GM18505 (cell line): ENCODE measurements at regions not wholly inside any gene's neighbourhood (a gene's known extent, or its start where the extent isn't known, plus 50 kb on each side); places are given as distances from the start of the nearest gene placed in this dataset.

Experiments
- ATAC-seq: cut with Tn5 transposase; IDR thresholded peaks from one replicate; pipeline ENCODE4 v1.9.1; 2021; ENCODE audit not compliant: unreplicated experiment
- POLR2A ChIP-seq: IDR thresholded peaks from 4 replicates; pipeline ENCODE4 v1.6.1; 2011; ENCODE audit warnings: borderline replicate concordance; ENCODE audit not compliant: insufficient read depth, insufficient read length; ENCODE audit errors: extremely low read depth

DNA sequence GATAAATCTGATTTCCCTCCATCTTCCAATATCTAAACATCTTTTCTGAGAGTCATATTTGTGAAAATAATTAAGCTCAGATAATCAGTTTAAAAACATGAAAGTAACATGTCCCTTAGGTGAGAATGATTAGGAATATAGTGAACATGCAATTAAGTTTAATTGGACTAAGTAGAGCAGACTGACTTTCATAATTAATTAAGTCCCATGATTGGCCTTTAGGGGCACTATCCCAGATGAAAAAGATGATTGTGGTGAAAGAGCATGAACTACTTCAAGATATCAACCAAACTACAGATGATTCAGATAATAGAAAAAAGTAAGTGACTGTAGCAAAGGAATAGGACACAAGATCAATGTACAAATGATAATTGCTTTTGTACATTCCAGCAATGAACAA is 758.8 kb downstream of the STIM2 start:
- TF ChIP-seq POLR2A: no peak
- no peak for ATAC-seq

GRCh38 chr4:27620886-27621285 is 760.2 kb downstream of the STIM2 start:
- no peak for ATAC-seq
- TF ChIP-seq POLR2A: no peak

DNA sequence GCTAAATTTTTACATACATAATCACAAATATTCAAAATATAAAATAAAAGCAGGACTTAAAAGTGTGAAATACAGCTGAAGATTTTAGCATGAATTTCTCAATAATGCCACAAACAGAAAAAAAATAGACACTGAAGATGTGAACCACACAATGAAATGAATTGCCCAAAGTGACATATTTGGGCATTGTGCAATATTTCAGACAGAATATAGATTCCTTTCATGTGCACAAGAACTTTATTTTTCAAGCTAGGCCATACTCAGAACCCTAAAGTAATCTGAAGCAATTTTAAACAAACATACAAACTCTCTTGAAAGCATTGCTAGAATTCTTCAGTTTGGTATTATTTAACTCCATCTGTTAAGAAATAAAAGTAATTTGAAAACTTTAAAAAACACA is 764.1 kb downstream of the STIM2 start:
- no peak for ATAC-seq
- TF ChIP-seq POLR2A: no peak

DNA sequence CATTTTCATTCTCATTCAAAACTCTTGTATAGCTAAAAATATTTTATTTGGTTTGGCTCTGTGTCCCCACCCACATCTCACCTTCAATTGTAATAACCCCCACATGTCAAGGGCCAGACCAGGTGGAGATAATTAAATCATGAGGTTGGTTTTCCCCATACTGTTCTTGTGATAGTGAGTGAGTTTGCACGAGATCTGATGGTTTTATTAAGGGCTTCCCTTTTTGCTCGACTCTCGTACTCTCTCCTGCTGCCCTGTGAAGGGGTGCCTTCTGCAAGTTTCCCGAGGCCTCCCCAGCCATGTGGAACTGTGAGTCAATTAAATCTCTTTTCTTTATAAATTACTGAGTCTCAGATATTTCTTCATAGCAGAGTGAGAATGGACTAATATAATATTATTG is 768.0 kb downstream of the STIM2 start:
- ATAC-seq: no peak
- TF ChIP-seq POLR2A: no peak

GRCh38 chr4:27629532-27630225 is 769.0 kb downstream of the STIM2 start:
- ATAC-seq: no peak
- TF ChIP-seq POLR2A: no peak

GRCh38 chr4:27635936-27636913 is 775.6 kb downstream of the STIM2 start:
- no peak for TF ChIP-seq POLR2A
- ATAC-seq: peak; percentile 94

- no peak for TF ChIP-seq POLR2A
- no peak for ATAC-seq
Measured at GRCh38 chr4:27638163-27638915, 777.7 kb downstream of the STIM2 start.

DNA sequence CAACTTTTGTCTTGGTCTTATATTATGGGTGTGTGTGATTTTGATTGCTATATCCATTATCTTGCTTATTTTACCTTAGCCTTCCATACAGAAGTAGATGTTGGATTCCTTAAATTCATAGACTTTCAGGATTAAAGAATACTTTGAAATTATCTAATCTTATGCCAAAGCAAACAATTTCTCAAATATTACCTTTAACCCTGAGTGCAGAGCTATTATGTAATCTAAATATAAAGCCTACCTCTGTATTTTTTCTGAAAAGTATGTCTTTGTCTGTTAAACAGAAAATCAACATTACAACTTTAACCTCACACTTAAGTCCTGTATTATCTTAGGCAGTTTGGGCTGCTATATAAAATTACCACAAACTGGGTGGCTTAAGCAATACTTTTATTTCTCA is 782.5 kb downstream of the STIM2 start:
- no peak for TF ChIP-seq POLR2A
- ATAC-seq: no peak

DNA sequence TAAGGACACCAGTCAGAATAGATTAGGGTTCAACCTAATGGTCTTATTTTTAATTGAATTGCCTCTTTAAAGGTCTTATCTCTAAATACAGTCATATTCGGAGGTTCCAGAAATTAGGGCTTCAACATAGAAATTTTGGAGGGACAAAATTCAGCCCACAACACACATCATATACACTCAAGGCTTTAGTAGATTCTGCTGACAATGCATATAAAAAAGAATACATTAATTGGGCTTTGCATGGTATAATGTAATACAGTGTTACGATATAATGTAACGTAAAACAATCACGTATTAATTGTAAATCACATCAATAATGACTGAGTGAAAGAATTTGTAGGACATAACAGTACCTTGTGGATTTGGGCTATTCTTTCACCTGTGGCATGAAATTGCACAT is 787.8 kb downstream of the STIM2 start:
- no peak for ATAC-seq
- no peak for TF ChIP-seq POLR2A

DNA sequence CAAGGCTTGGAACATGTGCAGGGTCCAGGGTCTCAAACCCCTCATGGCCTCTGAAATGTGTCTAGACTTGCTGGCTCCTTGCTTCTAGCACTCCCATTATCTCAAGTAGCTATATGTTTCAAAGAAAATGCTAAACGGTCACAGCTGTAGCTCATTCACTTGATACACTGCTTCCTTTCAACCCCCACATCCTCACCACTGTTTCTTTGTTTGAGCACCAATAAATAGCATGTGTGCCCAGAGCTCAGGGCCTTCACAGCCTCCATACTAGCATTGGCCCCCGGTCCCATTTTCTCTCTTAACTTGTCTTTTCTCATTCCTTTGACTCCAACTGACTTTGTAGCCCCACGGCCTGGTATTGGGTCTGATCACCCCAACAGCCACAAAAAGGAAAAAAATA is 801.8 kb downstream of the STIM2 start:
- no peak for TF ChIP-seq POLR2A
- no peak for ATAC-seq

- ATAC-seq: no peak
- TF ChIP-seq POLR2A: no peak
Measured at GRCh38 chr4:27666943-27667342, 806.3 kb downstream of the STIM2 start.

GRCh38 chr4:27668001-27668400 is 807.4 kb downstream of the STIM2 start:
- no peak for TF ChIP-seq POLR2A
- ATAC-seq: no peak

DNA sequence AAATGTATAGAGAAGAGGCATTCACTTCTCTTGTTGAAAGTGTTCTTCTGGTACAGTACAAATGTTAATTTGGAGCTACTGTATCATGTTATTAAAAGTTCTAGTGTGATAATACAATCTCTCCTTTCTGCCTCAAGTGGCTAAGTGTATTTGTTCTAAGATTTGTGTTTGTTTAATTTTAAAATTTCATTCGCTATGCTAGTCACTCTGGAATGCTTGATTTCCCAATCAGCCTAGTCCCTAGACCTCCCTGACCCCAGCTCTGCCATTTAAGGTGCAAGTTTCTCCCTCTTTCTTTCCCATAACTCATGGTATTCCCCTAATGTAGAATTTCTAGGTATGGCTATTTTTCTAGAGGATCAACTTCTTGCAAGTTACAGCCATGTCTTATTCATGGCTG is 817.4 kb downstream of the STIM2 start:
- ATAC-seq: no peak

GRCh38 chr4:27684610-27685011 is 824.0 kb downstream of the STIM2 start:
- ATAC-seq: peak; percentile 95

More for the DNA sequence above, 817.4 kb downstream of the STIM2 start:
- no peak for TF ChIP-seq POLR2A

DNA sequence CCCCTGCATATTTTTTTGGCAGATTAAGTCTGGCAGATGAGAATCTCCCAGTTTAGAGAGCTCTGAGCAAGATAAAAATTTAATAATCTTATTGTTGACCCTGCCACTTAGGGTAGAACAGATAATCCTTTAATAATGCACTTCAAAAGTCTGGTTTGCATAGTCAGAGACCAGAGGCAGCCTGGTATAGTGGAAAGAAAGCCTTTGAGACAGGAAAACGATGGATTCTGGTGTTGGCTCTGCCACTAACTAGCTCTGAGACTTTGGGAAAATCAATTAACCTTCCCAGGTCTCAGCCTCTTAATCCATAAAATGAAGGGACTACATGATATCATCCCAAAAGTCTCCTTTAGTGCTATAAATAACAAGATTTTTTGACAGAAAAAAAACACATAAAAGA is 824.5 kb downstream of the STIM2 start:
- ATAC-seq: no peak
- no peak for TF ChIP-seq POLR2A

More at GRCh38 chr4:27684610-27685011, 824.0 kb downstream of the STIM2 start:
- no peak for TF ChIP-seq POLR2A
